ENCODE measurements at regions not wholly inside any gene's neighbourhood (a gene's known extent, or its start where the extent isn't known, plus 50 kb on each side); places are given as distances from the start of the nearest gene placed in this dataset.

DNA sequence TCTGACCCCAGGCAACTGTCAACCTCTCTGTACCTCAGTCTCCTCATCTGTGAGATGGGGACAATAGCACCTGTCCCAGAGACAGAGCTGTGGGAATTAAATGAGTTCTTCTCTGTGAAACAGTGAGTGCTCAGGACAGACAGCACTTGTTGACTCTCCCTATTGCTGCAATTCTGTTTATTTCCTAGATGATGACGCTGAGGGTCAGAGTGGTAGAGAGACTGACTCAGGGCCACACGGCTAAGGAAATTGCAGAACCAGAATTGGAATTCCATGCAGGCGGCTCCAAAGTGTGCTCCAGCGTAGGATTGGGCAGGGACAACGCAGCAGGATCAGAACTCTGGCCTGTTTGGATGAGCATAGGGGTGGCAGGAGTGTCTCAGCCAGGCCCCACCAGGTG lies 302.2 kb downstream of the C16orf95 start:
- TF ChIP-seq ESRRA (CRISPR knock-in tag; IDR thresholded peaks at IDR 0.05; ENCODE audit: borderline replicate concordance) (no peak), CREB1 (CRISPR knock-in tag; IDR thresholded peaks at IDR 0.05) (no peak), FOXK1 (CRISPR knock-in tag; IDR thresholded peaks at IDR 0.05) (no peak)
- TF ChIP-seq, protein P1, sequence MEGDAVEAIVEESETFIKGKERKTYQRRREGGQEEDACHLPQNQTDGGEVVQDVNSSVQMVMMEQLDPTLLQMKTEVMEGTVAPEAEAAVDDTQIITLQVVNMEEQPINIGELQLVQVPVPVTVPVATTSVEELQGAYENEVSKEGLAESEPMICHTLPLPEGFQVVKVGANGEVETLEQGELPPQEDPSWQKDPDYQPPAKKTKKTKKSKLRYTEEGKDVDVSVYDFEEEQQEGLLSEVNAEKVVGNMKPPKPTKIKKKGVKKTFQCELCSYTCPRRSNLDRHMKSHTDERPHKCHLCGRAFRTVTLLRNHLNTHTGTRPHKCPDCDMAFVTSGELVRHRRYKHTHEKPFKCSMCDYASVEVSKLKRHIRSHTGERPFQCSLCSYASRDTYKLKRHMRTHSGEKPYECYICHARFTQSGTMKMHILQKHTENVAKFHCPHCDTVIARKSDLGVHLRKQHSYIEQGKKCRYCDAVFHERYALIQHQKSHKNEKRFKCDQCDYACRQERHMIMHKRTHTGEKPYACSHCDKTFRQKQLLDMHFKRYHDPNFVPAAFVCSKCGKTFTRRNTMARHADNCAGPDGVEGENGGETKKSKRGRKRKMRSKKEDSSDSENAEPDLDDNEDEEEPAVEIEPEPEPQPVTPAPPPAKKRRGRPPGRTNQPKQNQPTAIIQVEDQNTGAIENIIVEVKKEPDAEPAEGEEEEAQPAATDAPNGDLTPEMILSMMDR (IDR thresholded peaks at IDR 0.05) = no peak
- TF ChIP-seq, protein P2, sequence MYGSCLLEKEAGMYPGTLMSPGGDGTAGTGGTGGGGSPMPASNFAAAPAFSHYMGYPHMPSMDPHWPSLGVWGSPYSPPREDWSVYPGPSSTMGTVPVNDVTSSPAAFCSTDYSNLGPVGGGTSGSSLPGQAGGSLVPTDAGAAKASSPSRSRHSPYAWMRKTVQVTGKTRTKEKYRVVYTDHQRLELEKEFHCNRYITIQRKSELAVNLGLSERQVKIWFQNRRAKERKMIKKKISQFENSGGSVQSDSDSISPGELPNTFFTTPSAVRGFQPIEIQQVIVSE (CRISPR knock-in tag; IDR thresholded peaks at IDR 0.05; ENCODE audit: borderline replicate concordance) = no peak
- TF ChIP-seq, protein P3, sequence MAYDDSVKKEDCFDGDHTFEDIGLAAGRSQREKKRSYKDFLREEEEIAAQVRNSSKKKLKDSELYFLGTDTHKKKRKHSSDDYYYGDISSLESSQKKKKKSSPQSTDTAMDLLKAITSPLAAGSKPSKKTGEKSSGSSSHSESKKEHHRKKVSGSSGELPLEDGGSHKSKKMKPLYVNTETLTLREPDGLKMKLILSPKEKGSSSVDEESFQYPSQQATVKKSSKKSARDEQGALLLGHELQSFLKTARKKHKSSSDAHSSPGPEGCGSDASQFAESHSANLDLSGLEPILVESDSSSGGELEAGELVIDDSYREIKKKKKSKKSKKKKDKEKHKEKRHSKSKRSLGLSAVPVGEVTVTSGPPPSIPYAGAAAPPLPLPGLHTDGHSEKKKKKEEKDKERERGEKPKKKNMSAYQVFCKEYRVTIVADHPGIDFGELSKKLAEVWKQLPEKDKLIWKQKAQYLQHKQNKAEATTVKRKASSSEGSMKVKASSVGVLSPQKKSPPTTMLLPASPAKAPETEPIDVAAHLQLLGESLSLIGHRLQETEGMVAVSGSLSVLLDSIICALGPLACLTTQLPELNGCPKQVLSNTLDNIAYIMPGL (CRISPR knock-in tag; IDR thresholded peaks at IDR 0.05) = no peak
